Right renal pelvis (tissue), 4 donors: ENCODE measurements at regions not wholly inside any gene's neighbourhood (a gene's known extent, or its start where the extent isn't known, plus 50 kb on each side); places are given as distances from the start of the nearest gene placed in this dataset.

Experiments used
- DNase-seq, 4 donors: peaks; one replicate each; pipeline ENCODE4 v3.0.0-alpha.2; 2013; ENCODE audit warnings: low read depth in 4 of 4, low spot score in 3 of 4, missing footprints in 1 of 4

GRCh38 chr17:12519956-12520594 is 145.6 kb upstream of the MYOCD start:
- no peak for DNase-seq

- no peak for DNase-seq
Measured at GRCh38 chr17:12521416-12521815, 144.3 kb upstream of the MYOCD start.

- no peak for DNase-seq
Measured at GRCh38 chr17:12522336-12522735, 143.4 kb upstream of the MYOCD start.

- DNase-seq, result peak in 3 of 4 donors; percentile 5 to 12 (median 8)
Measured at GRCh38 chr17:12522743-12523183, 142.9 kb upstream of the MYOCD start.

GRCh38 chr17:12523244-12523643 is 142.4 kb upstream of the MYOCD start:
- DNase-seq, result no peak

- DNase-seq, result no peak
Measured at GRCh38 chr17:12528036-12528435, 137.7 kb upstream of the MYOCD start.

- DNase-seq, result no peak
Measured at GRCh38 chr17:12530161-12530560, 135.5 kb upstream of the MYOCD start.

GRCh38 chr17:12536021-12536420 is 129.7 kb upstream of the MYOCD start:
- no peak for DNase-seq

GRCh38 chr17:12536472-12536871 is 129.2 kb upstream of the MYOCD start:
- no peak for DNase-seq

GRCh38 chr17:12537436-12537835 is 128.3 kb upstream of the MYOCD start:
- DNase-seq, result no peak

- DNase-seq, result no peak
Measured at GRCh38 chr17:12538003-12538402, 127.7 kb upstream of the MYOCD start.

- no peak for DNase-seq
Measured at GRCh38 chr17:12545877-12546513, 119.7 kb upstream of the MYOCD start.

GRCh38 chr17:12546983-12547382 is 118.7 kb upstream of the MYOCD start:
- DNase-seq, result no peak

GRCh38 chr17:12547831-12548230 is 117.9 kb upstream of the MYOCD start:
- DNase-seq, result no peak

- DNase-seq, result no peak
Measured at GRCh38 chr17:12548558-12548957, 117.1 kb upstream of the MYOCD start.

GRCh38 chr17:12549499-12550041 is 116.1 kb upstream of the MYOCD start:
- DNase-seq, result peak in 1 of 4 donors; percentile 24

GRCh38 chr17:12553625-12554024 is 112.1 kb upstream of the MYOCD start:
- DNase-seq, result no peak

- no peak for DNase-seq
Measured at GRCh38 chr17:12554251-12554650, 111.4 kb upstream of the MYOCD start.

GRCh38 chr17:12566291-12566690 is 99.4 kb upstream of the MYOCD start:
- no peak for DNase-seq

GRCh38 chr17:12567077-12568053 is 98.3 kb upstream of the MYOCD start:
- DNase-seq, result no peak
